HepG2 (cell line): ENCODE measurements at regions not wholly inside any gene's neighbourhood (a gene's known extent, or its start where the extent isn't known, plus 50 kb on each side); places are given as distances from the start of the nearest gene placed in this dataset.
A peak's percentile ranks its signal among the peaks of the same experiment; 100 is the strongest.

Source experiments
- FOXJ3 ChIP-seq: sonication (generic); formaldehyde crosslinking; IDR thresholded peaks from 2 replicates; pipeline ENCODE4 v1.4.0; 2020; ENCODE audit warnings: missing genetic modification reagents, mild to moderate bottlenecking, borderline replicate concordance
- FOXM1 ChIP-seq: sonication (generic); formaldehyde crosslinking; IDR thresholded peaks from 2 replicates; pipeline ENCODE4 v1.5.0; 2020; ENCODE audit warnings: missing genetic modification reagents
- PHF20 ChIP-seq: sonication (generic); formaldehyde crosslinking; IDR thresholded peaks from 2 replicates; pipeline ENCODE4 v1.5.0; 2020; ENCODE audit warnings: mild to moderate bottlenecking, missing genetic modification reagents
- ZNF235 ChIP-seq: sonication (generic); formaldehyde crosslinking; IDR thresholded peaks from 2 replicates; pipeline ENCODE4 v1.8.1; 2023; ENCODE audit warnings: mild to moderate bottlenecking, missing genetic modification reagents, borderline replicate concordance
- ZNF510 ChIP-seq: sonication (generic); formaldehyde crosslinking; IDR thresholded peaks from 2 replicates; pipeline ENCODE4 v1.4.0; 2020; ENCODE audit warnings: low read depth, mild to moderate bottlenecking, missing genetic modification reagents
- TF ChIP-seq, protein P1 (sequence below): sonication (generic); formaldehyde crosslinking; IDR thresholded peaks from 2 replicates; pipeline ENCODE4 v1.4.0; 2020; ENCODE audit warnings: missing genetic modification reagents
- TF ChIP-seq, protein P2 (sequence below): sonication (generic); formaldehyde crosslinking; IDR thresholded peaks from 2 replicates; pipeline ENCODE4 v1.8.0; 2022; ENCODE audit warnings: low read depth, missing genetic modification reagents
- TF ChIP-seq, protein P3 (sequence below): IDR thresholded peaks from 2 replicates; pipeline ENCODE4 v1.6.1; 2016; ENCODE audit warnings: mild to moderate bottlenecking, missing biosample characterization, missing genetic modification reagents
- TF ChIP-seq, protein P4 (sequence below): sonication (generic); formaldehyde crosslinking; IDR thresholded peaks from 2 replicates; pipeline ENCODE4 v1.5.1; 2020; ENCODE audit warnings: mild to moderate bottlenecking, missing genetic modification reagents, borderline replicate concordance
- TF ChIP-seq, protein P5 (sequence below): sonication (generic); formaldehyde crosslinking; IDR thresholded peaks from 2 replicates; pipeline ENCODE4 v1.4.0; 2020; ENCODE audit warnings: missing genetic modification reagents, borderline replicate concordance
- TF ChIP-seq, protein P6 (sequence below): sonication (generic); formaldehyde crosslinking; IDR thresholded peaks from 2 replicates; pipeline ENCODE4 v1.4.0; 2020; ENCODE audit warnings: missing genetic modification reagents

DNA sequence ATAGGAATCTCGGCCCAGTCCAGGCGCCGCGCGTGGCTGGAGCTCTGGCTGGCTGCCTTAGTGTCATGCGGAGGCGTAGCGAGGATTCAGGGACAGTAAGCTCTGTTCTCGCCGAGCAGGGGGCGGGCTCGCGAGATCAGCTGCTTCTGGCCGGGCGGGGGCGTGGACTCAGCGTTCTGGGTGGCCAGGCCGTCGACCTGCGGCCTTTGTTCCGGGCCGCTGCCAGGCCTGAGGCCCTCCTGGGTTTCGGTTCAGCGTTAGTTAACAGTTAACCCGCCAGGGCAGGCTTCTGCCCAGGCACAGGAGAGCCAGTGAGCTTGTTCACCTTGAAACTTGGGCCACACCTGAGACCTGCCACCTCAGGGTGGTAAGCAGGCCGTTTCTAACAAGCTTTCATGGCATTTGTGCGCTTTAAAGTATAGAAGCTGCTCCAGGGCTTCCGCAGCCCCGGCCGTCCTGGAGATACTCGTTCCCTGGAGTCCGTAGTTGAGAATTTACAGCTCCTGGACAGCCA is 332.2 kb upstream of the SGCG start (continued):
- TF ChIP-seq, protein P1, sequence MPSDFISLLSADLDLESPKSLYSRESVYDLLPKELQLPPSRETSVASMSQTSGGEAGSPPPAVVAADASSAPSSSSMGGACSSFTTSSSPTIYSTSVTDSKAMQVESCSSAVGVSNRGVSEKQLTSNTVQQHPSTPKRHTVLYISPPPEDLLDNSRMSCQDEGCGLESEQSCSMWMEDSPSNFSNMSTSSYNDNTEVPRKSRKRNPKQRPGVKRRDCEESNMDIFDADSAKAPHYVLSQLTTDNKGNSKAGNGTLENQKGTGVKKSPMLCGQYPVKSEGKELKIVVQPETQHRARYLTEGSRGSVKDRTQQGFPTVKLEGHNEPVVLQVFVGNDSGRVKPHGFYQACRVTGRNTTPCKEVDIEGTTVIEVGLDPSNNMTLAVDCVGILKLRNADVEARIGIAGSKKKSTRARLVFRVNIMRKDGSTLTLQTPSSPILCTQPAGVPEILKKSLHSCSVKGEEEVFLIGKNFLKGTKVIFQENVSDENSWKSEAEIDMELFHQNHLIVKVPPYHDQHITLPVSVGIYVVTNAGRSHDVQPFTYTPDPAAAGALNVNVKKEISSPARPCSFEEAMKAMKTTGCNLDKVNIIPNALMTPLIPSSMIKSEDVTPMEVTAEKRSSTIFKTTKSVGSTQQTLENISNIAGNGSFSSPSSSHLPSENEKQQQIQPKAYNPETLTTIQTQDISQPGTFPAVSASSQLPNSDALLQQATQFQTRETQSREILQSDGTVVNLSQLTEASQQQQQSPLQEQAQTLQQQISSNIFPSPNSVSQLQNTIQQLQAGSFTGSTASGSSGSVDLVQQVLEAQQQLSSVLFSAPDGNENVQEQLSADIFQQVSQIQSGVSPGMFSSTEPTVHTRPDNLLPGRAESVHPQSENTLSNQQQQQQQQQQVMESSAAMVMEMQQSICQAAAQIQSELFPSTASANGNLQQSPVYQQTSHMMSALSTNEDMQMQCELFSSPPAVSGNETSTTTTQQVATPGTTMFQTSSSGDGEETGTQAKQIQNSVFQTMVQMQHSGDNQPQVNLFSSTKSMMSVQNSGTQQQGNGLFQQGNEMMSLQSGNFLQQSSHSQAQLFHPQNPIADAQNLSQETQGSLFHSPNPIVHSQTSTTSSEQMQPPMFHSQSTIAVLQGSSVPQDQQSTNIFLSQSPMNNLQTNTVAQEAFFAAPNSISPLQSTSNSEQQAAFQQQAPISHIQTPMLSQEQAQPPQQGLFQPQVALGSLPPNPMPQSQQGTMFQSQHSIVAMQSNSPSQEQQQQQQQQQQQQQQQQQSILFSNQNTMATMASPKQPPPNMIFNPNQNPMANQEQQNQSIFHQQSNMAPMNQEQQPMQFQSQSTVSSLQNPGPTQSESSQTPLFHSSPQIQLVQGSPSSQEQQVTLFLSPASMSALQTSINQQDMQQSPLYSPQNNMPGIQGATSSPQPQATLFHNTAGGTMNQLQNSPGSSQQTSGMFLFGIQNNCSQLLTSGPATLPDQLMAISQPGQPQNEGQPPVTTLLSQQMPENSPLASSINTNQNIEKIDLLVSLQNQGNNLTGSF (CRISPR knock-in tag) = no peak
- TF ChIP-seq, protein P2, sequence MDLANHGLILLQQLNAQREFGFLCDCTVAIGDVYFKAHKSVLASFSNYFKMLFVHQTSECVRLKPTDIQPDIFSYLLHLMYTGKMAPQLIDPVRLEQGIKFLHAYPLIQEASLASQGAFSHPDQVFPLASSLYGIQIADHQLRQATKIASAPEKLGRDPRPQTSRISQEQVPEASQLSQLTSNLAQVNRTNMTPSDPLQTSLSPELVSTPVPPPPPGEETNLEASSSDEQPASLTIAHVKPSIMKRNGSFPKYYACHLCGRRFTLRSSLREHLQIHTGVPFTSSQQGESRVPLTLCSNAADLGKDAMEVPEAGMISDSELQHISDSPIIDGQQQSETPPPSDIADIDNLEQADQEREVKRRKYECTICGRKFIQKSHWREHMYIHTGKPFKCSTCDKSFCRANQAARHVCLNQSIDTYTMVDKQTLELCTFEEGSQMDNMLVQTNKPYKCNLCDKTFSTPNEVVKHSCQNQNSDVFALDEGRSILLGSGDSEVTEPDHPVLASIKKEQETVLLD (CRISPR knock-in tag) = no peak
- TF ChIP-seq ZNF510 (CRISPR knock-in tag) (no peak), FOXJ3 (no peak), FOXM1 (CRISPR knock-in tag) (no peak), ZNF235 (no peak), PHF20 (CRISPR knock-in tag) (peak; percentile 50; the same call in 1 of the 2 replicates)
- TF ChIP-seq, protein P3, sequence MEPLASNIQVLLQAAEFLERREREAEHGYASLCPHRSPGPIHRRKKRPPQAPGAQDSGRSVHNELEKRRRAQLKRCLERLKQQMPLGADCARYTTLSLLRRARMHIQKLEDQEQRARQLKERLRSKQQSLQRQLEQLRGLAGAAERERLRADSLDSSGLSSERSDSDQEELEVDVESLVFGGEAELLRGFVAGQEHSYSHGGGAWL (CRISPR knock-in tag) = no peak
- TF ChIP-seq, protein P4, sequence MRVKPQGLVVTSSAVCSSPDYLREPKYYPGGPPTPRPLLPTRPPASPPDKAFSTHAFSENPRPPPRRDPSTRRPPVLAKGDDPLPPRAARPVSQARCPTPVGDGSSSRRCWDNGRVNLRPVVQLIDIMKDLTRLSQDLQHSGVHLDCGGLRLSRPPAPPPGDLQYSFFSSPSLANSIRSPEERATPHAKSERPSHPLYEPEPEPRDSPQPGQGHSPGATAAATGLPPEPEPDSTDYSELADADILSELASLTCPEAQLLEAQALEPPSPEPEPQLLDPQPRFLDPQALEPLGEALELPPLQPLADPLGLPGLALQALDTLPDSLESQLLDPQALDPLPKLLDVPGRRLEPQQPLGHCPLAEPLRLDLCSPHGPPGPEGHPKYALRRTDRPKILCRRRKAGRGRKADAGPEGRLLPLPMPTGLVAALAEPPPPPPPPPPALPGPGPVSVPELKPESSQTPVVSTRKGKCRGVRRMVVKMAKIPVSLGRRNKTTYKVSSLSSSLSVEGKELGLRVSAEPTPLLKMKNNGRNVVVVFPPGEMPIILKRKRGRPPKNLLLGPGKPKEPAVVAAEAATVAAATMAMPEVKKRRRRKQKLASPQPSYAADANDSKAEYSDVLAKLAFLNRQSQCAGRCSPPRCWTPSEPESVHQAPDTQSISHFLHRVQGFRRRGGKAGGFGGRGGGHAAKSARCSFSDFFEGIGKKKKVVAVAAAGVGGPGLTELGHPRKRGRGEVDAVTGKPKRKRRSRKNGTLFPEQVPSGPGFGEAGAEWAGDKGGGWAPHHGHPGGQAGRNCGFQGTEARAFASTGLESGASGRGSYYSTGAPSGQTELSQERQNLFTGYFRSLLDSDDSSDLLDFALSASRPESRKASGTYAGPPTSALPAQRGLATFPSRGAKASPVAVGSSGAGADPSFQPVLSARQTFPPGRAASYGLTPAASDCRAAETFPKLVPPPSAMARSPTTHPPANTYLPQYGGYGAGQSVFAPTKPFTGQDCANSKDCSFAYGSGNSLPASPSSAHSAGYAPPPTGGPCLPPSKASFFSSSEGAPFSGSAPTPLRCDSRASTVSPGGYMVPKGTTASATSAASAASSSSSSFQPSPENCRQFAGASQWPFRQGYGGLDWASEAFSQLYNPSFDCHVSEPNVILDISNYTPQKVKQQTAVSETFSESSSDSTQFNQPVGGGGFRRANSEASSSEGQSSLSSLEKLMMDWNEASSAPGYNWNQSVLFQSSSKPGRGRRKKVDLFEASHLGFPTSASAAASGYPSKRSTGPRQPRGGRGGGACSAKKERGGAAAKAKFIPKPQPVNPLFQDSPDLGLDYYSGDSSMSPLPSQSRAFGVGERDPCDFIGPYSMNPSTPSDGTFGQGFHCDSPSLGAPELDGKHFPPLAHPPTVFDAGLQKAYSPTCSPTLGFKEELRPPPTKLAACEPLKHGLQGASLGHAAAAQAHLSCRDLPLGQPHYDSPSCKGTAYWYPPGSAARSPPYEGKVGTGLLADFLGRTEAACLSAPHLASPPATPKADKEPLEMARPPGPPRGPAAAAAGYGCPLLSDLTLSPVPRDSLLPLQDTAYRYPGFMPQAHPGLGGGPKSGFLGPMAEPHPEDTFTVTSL (CRISPR knock-in tag) = no peak
- TF ChIP-seq, protein P5, sequence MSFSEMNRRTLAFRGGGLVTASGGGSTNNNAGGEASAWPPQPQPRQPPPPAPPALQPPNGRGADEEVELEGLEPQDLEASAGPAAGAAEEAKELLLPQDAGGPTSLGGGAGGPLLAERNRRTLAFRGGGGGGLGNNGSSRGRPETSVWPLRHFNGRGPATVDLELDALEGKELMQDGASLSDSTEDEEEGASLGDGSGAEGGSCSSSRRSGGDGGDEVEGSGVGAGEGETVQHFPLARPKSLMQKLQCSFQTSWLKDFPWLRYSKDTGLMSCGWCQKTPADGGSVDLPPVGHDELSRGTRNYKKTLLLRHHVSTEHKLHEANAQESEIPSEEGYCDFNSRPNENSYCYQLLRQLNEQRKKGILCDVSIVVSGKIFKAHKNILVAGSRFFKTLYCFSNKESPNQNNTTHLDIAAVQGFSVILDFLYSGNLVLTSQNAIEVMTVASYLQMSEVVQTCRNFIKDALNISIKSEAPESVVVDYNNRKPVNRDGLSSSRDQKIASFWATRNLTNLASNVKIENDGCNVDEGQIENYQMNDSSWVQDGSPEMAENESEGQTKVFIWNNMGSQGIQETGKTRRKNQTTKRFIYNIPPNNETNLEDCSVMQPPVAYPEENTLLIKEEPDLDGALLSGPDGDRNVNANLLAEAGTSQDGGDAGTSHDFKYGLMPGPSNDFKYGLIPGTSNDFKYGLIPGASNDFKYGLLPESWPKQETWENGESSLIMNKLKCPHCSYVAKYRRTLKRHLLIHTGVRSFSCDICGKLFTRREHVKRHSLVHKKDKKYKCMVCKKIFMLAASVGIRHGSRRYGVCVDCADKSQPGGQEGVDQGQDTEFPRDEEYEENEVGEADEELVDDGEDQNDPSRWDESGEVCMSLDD (CRISPR knock-in tag) = no peak
- TF ChIP-seq, protein P6, sequence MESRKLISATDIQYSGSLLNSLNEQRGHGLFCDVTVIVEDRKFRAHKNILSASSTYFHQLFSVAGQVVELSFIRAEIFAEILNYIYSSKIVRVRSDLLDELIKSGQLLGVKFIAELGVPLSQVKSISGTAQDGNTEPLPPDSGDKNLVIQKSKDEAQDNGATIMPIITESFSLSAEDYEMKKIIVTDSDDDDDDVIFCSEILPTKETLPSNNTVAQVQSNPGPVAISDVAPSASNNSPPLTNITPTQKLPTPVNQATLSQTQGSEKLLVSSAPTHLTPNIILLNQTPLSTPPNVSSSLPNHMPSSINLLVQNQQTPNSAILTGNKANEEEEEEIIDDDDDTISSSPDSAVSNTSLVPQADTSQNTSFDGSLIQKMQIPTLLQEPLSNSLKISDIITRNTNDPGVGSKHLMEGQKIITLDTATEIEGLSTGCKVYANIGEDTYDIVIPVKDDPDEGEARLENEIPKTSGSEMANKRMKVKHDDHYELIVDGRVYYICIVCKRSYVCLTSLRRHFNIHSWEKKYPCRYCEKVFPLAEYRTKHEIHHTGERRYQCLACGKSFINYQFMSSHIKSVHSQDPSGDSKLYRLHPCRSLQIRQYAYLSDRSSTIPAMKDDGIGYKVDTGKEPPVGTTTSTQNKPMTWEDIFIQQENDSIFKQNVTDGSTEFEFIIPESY (CRISPR knock-in tag) = peak; percentile 71; the same call in 1 of the 2 replicates
